Activated T-cell treated with anti-CD3 and anti-CD28 coated beads, Interleukin-2, amount 50 U/mL, for 4 hours (primary cell): ENCODE measurements at regions not wholly inside any gene's neighbourhood (a gene's known extent, or its start where the extent isn't known, plus 50 kb on each side); places are given as distances from the start of the nearest gene placed in this dataset.

Experiments
- ATAC-seq, 2 donors: fragments of 200-7000 bp; cut with Tn5 transposase; one replicate each; pipeline ENCODE4 v1.10.0; 2021
- DNase-seq: peaks from one replicate; pipeline ENCODE4 v3.0.0-alpha.2; 2020
- H3K27me3 Mint-ChIP-seq: one replicate; pipeline ENCODE4 v1.8.0; 2021; ENCODE audit warnings: low read depth, mixed read lengths
- H3K36me3 Mint-ChIP-seq: one replicate; pipeline ENCODE4 v1.8.0; 2022; ENCODE audit warnings: mixed read lengths; ENCODE audit not compliant: insufficient read depth
- H3K4me1 Mint-ChIP-seq: one replicate; pipeline ENCODE4 v1.8.0; 2021; ENCODE audit warnings: low read depth, mixed read lengths
- H3K4me3 Mint-ChIP-seq: one replicate; pipeline ENCODE4 v1.8.0; 2021; ENCODE audit warnings: mild to moderate bottlenecking, moderate library complexity, mixed read lengths
- H3K9me3 Mint-ChIP-seq: one replicate; pipeline ENCODE4 v1.8.0; 2021; ENCODE audit warnings: mixed read lengths

DNA sequence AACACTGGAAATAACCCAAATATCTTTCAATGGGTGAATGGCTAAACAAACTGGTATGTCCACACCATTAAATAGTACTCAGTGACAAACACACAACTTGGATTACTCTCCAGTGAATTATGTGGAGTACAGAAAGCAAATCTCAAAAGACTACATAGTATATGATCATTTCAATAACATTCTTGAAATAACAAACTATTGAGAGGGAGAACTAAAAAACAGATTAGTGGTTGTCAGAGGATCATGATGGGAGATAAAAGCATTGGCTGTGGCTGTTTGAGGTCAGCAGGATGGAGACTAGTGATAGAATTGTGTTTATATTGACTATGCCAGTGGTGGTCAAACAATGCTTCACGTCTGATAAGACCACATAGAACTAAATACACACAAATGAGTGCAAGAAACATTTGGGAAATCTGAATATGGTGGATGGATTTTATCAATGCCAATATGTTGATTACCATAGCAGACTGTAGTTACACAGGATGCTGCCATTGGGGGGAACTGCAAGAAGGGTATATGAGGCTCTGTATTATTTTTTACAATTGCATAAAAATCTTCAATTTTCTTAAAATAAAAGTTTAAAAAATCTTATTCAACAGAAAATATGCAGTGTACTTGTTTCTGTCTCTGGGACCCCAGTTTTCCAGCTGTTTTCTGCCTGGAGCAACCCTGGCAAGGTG lies 242.0 kb downstream of the TBXT start:
- no peak overlapping the region for H3K4me3 Mint-ChIP-seq
- no peaks in the 10 kb centered on the region for H3K36me3 Mint-ChIP-seq
- DNase-seq (no peak), ATAC-seq (no peak)
- peaks cover 10% of the 10 kb centered on the region for H3K27me3 Mint-ChIP-seq
- H3K4me1 Mint-ChIP-seq, result no peaks in the 10 kb centered on the region
- no peaks in the 10 kb centered on the region for H3K9me3 Mint-ChIP-seq

DNA sequence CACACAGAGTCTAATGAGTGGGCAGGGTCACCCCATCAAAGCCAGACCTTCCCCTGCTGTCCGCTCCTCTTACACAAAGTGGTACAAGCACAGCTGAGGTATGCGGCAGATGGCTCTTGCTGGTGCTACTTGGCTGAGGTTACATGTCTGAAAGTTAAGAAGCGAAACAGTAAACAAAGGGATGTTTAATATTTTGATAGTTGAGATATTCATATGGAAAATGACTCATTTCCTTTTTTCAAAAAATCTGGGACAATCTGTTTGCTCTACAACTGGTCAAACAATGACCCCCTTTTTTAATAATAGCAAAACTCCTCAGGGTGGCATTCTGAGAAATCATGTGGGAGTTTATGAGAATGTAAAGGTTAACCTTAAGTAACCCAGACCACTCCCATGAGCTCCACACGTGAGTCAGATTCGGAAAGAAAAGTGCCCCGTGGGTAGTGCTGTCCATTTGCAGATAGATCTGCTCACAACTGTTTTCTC lies 245.3 kb downstream of the TBXT start:
- Mint-ChIP-seq H3K4me1 (no peaks in the 10 kb centered on the region), H3K36me3 (no peaks in the 10 kb centered on the region), H3K9me3 (no peaks in the 10 kb centered on the region), H3K27me3 (peaks cover 15% of the 10 kb centered on the region), H3K4me3 (no peak overlapping the region)
- ATAC-seq (no peak), DNase-seq (no peak)

DNA sequence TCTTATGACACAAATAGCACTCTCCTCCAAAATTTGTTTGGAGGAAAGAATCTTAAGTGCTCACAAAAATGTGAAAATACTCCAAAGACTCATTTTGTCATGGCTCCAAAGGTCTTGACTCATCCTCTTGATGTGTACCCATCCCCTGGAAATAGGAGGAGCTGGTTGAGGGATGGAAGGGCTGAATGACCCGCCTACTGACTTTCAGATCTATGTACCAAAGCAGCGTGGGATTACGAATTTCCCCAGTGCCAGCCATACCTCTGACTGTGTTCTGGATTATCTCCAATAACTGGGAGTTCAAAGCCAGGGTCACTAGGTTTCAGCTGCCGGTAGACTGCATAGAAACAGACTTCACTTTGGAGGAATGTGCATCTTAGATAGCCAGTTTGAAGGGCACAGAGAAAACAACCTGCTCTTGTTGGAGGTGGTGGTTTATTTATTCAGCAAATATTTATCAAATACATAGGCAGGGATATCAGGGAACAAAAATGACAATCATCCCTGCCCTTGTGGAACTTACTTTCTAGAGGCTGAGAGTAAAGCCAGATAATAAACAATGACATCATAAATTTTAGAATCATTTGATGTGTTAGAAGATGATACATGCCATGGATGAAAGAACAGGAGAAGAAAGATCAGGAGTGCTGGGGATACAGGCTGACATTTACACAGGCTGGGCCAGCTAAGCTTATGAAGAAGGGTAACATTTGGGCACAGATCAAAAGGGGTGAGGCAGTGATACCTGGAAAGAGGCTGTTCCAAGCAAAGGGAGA lies 246.6 kb downstream of the TBXT start:
- H3K27me3 Mint-ChIP-seq, result peaks cover 18% of the 10 kb centered on the region

DNA sequence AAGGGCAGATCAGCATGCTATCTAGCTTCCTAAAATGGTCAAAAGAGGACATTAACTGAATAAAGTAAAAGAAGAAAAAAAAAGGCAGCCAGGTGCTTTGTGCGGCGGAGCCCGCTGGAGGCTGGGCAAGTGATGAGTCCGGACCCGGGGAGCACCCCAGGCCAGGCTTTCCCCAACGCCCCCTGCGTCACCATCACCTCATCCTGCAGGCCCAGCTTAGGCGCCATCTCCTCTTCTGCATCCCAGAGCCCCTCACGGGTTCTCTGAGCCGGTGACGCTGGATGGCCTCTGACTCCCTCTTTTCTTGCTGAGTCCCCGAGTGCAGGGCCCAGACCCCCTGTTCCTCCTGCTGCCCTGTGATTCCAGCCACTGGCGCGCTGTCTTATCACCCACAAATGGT lies 250.1 kb downstream of the TBXT start:
- H3K4me1 Mint-ChIP-seq, result no peaks in the 10 kb centered on the region
- no peak overlapping the region for H3K4me3 Mint-ChIP-seq
- DNase-seq, result no peak
- no peak for ATAC-seq
- H3K9me3 Mint-ChIP-seq, result no peaks in the 10 kb centered on the region
- H3K27me3 Mint-ChIP-seq, result peaks cover 15% of the 10 kb centered on the region
- no peaks in the 10 kb centered on the region for H3K36me3 Mint-ChIP-seq

More for the DNA sequence above, 246.6 kb downstream of the TBXT start:
- no peak for DNase-seq
- H3K9me3 Mint-ChIP-seq, result no peaks in the 10 kb centered on the region
- H3K36me3 Mint-ChIP-seq, result no peaks in the 10 kb centered on the region
- no peaks in the 10 kb centered on the region for H3K4me1 Mint-ChIP-seq
- ATAC-seq, result no peak
- no peak overlapping the region for H3K4me3 Mint-ChIP-seq

DNA sequence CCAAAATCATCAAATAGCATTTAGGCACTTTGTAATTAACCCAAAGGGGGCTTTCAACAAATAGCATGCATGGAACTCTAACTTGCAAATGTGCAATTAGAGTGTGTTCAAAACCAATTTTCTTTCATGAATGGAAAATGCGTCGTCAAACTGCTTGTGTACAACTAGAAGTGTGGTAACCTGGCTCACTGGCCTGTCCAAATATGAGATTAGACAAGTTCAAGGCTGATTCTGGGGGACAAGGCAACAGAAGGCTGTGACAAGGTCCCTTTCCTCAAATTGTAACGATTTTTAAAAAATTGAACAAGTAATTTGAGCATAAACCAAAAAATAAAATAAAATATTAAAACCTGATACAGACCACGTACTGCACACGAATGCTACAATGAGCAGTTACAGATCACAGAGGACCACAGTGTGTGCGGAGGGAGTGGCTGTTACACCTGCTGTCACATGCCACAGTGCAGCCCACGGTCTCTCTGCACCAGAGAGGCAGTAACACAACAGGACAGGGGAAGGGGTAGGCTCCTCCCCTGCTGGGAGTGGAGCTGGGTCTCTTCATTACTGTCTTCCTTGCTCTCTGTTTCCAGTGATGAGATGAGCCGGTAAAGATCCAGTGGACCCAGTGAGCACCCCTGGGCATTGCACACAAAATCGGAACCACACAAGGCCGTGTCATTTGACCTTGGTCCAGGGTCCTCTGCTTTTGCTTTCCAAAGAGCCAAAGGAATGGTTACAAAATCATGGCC lies 252.2 kb upstream of the PDE10A start:
- Mint-ChIP-seq H3K36me3 (no peaks in the 10 kb centered on the region), H3K4me3 (no peak overlapping the region), H3K4me1 (no peaks in the 10 kb centered on the region), H3K27me3 (peaks cover 8% of the 10 kb centered on the region), H3K9me3 (no peaks in the 10 kb centered on the region)
- DNase-seq, result no peak
- no peak for ATAC-seq

DNA sequence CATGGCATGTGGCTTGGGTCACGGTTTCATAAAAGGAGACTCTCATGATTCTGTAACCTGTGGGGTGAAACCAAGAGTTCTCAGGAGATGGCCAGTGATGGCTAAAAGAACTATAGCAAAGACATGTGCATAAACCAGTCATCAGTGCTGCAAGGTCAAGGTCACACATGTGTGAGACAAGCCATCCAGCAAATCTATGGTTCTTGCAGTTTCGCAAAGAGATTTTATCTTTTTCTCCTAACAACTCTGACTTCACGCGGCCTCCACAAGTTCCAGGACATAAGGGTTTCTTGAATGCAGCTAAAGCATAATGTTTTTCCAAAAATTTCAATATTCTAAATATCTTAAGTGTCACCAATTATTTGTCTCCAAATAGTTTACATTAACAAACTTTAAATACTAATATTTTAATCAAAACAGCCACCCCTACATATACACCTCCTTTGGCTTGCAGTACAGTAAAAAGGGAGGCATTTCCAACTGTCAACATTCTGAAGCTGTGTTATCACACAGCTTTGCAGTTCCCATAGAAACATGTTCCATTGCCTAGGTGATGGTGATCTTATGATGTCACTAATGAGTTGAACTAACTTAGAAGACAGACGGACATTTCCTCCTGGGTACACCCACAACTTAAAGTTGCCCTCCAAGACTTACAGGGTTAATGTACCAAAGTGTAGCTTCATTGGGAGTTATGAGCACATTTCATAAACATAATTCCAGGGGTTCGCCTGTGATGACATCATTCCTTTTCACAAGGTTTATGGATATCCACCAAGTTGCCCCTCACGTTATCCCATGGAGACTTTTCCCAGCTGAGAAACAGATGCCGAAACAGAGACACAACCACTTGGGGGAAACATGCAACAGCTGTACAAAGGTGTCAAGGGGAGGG lies 250.9 kb upstream of the PDE10A start:
- ATAC-seq (no peak), DNase-seq (no peak)
- no peaks in the 10 kb centered on the region for H3K4me1 Mint-ChIP-seq
- H3K27me3 Mint-ChIP-seq, result peaks cover 13% of the 10 kb centered on the region
- no peak overlapping the region for H3K4me3 Mint-ChIP-seq
- H3K9me3 Mint-ChIP-seq, result no peaks in the 10 kb centered on the region
- no peaks in the 10 kb centered on the region for H3K36me3 Mint-ChIP-seq

DNA sequence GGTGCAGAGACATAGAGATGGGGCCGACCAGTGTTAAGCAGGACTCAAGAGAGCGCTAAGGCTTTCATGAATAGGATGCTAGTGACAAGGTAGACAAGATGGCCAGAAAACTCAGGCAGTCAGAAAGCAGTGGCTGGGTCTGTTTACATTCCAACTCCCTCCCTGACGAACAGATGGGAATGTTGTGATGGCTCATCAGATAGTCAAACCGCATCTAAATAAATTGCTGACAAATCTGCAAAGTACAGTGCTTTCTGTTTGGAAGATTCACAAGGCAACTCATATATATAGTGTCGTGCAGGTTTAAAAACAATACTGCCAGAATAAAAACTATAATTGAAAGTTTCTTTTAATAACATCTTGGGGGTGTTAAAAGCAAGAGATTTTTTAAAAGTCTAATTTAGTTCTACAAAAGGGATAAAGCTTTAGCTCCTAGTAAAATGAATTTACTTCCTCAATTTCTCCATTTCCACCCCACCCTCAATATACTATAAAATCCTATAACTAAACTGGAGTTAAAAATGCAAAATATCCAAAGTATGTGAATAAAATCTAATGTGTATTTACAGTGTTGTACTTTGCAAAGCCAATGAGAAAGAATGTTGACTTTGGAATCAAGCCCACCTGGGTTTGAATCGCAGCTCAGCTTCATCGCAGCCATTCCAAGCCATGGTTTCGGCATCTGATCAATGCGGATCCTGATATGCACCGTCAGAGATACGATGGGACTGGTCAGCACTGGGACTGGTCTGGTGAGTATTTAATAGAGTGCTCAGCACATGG lies 247.3 kb upstream of the PDE10A start:
- Mint-ChIP-seq H3K4me1 (no peaks in the 10 kb centered on the region), H3K27me3 (peaks cover 12% of the 10 kb centered on the region), H3K36me3 (no peaks in the 10 kb centered on the region), H3K9me3 (no peaks in the 10 kb centered on the region), H3K4me3 (no peak overlapping the region)
- ATAC-seq, result no peak
- DNase-seq, result no peak

DNA sequence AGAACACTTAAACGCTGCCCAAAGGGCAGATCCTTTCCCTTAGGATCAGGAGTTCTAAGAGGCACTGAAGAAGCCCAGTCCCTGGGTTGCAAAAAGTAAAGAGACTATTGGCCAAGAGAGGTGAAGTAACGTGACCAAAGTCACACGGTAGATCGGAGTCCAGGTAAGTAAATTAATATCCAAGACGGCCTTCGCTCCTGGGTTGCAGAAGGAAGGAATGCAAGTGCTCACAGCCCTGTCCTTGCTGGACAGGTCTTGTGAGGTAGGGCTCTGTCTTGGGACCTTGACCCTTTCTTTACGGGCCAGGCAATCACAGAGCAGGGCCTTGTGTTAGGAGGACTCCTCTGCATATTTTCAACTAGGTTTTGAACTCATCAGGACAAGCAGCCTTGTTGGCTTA lies 243.7 kb upstream of the PDE10A start:
- no peak overlapping the region for H3K4me3 Mint-ChIP-seq

DNA sequence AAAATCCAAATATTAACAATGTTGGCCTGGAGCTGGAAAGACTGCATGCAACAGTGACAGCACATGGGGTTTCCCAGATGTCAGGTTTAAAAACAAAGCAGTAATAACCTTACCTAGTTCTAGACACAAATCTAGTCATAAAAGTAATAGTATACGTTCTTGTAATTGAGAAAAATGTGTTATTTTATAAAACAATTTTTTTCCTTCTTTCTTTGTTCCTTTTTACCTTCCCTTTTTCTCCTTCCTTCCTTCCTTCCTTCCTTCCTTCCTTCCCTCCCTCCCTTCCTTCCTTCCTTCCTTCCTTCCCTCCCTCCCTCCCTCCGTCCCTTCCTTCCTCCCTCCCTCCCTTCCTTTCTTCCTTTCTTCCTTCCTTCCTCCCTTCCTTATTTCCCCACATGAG lies 242.7 kb upstream of the PDE10A start:
- ATAC-seq (no peak), DNase-seq (no peak)
- Mint-ChIP-seq H3K27me3 (peaks cover 11% of the 10 kb centered on the region), H3K4me3 (no peak overlapping the region), H3K36me3 (no peaks in the 10 kb centered on the region), H3K9me3 (no peaks in the 10 kb centered on the region), H3K4me1 (no peaks in the 10 kb centered on the region)

More for the DNA sequence above, 243.7 kb upstream of the PDE10A start:
- DNase-seq (no peak), ATAC-seq (no peak)
- Mint-ChIP-seq H3K27me3 (peaks cover 16% of the 10 kb centered on the region), H3K4me1 (no peaks in the 10 kb centered on the region), H3K9me3 (no peaks in the 10 kb centered on the region), H3K36me3 (no peaks in the 10 kb centered on the region)

DNA sequence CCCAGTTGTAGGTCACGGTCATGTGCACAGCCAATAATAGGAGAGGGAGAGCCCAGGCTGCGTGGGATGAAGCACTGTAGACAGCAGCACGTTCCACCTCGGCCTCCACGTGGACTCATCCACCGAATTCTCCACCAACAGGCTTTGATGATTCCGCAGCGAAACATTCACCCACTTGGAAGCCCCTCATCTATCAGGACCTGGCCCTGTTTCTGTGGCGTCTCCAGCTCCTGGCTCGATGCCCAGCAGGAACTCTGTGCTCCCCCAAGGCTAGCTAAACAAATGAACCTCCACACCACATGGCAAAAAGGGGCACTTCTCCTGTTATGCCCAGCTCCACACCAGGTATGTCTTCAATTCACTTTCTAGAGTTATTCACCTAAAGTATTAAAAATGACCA lies 237.9 kb upstream of the PDE10A start:
- ATAC-seq, result no peak
- no peak overlapping the region for H3K4me3 Mint-ChIP-seq
- DNase-seq, result no peak
- H3K36me3 Mint-ChIP-seq, result no peaks in the 10 kb centered on the region
- H3K4me1 Mint-ChIP-seq, result no peaks in the 10 kb centered on the region
- H3K27me3 Mint-ChIP-seq, result peaks cover 12% of the 10 kb centered on the region
- H3K9me3 Mint-ChIP-seq, result no peaks in the 10 kb centered on the region

DNA sequence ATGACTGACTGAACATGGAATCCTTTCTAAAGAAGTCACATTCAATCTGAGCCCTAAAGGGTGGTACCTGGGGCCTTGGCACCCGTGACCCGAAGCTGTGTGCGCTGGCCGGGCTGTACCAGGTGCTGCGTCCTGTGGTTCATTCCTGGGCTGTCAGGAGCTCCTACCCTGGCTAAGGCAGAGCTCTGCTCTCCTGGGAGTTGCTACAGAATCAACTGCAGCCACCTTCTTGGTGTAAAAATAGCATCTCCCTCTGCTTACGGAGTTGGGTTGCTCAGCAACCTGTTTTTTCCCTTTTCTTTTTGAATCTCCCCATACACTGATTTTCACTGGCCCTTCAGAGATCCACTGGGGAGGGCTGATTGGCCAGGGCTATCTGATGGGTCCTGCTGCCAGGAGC lies 236.6 kb upstream of the PDE10A start:
- ATAC-seq, result no peak
- H3K4me3 Mint-ChIP-seq, result no peak overlapping the region
- no peak for DNase-seq
- H3K9me3 Mint-ChIP-seq, result no peaks in the 10 kb centered on the region
- no peaks in the 10 kb centered on the region for H3K4me1 Mint-ChIP-seq
- peaks cover 17% of the 10 kb centered on the region for H3K27me3 Mint-ChIP-seq
- H3K36me3 Mint-ChIP-seq, result no peaks in the 10 kb centered on the region

DNA sequence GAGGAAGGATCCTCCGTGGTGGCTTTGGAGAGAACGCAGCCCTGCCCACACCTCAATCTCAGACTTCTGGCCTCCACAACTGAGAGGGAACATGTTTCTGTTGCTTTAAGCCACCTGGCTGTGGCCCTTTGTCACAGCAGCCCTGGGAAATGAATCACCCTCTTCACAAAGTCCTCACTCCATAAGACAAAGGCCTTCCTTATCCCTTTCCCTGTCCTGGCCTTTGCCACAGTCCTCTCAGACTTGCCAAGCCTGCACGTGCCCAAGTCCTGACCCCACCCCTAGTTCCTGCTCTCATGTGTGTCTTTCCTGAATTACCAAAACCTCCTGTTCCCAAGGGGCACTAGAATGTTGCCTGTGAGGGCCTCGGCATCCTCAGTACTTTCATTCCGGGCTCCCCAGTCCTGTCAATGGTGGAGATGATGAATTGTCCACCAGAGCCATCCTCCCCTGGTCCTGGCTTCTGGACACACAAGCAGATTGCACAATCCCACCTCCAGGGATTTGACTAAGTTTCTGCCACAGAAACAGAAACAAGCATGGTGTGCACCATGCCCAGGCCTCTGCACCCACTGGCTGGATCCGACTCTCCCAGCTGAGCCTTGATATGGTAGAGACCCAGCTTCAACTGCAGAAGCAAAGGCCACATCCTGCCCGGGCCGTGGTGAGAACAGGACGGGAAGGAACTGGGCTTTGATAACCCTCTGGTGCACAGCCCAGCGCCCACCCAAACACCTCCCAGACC lies 232.6 kb upstream of the PDE10A start:
- DNase-seq (no peak), ATAC-seq (no peak)
- H3K4me3 Mint-ChIP-seq, result no peak overlapping the region
- H3K27me3 Mint-ChIP-seq, result peaks cover 27% of the 10 kb centered on the region
- H3K4me1 Mint-ChIP-seq, result no peaks in the 10 kb centered on the region
- H3K36me3 Mint-ChIP-seq, result no peaks in the 10 kb centered on the region
- no peaks in the 10 kb centered on the region for H3K9me3 Mint-ChIP-seq
